HCT116 (cell line): ENCODE measurements at regions not wholly inside any gene's neighbourhood (a gene's known extent, or its start where the extent isn't known, plus 50 kb on each side); places are given as distances from the start of the nearest gene placed in this dataset.

Source experiments
- ATF3 ChIP-seq: IDR thresholded peaks from 2 replicates; pipeline ENCODE4 v1.6.1; 2012
- EZH2 ChIP-seq: fragments of 200-600 bp; sonication (generic); IDR thresholded peaks from 2 replicates; pipeline ENCODE4 v1.6.1; 2017; ENCODE audit warnings: antibody characterized with exemption, mixed run types
- EZH2phosphoT487 ChIP-seq: fragments of 200-600 bp; IDR thresholded peaks from 2 replicates; pipeline ENCODE4 v1.6.1; 2018; ENCODE audit warnings: antibody characterized with exemption, borderline replicate concordance
- POLR2A ChIP-seq: IDR thresholded peaks from 2 replicates; pipeline ENCODE4 v1.7.0; 2011; ENCODE audit warnings: borderline replicate concordance; ENCODE audit not compliant: insufficient read depth, insufficient read length; ENCODE audit errors: extremely low read depth
- POLR2AphosphoS5 ChIP-seq: IDR thresholded peaks from 2 replicates; pipeline ENCODE4 v1.6.1; 2011; ENCODE audit warnings: mild to moderate bottlenecking, low read depth, low read length, moderate library complexity
- SRF ChIP-seq: IDR thresholded peaks from 2 replicates; pipeline ENCODE4 v1.6.1; 2012; ENCODE audit warnings: low read depth
- YY1 ChIP-seq: IDR thresholded peaks from 2 replicates; pipeline ENCODE4 v1.6.1; 2011; ENCODE audit warnings: low read length, low read depth, moderate library complexity, mild to moderate bottlenecking; ENCODE audit not compliant: insufficient replicate concordance; ENCODE audit errors: extremely low read depth
- TF ChIP-seq, protein P1 (sequence below), 3 experiments: fragments of 200-600 bp in 1 of 3; sonication (generic) in 1 of 3; IDR thresholded peaks in 2 of 3; conservative IDR thresholded peaks in 1 of 3; 2 replicates each; pipeline ENCODE4 v1.5.1; 2012 to 2017; ENCODE audit warnings: low read depth in 2 of 3, low read length in 2 of 3, antibody characterized with exemption in 1 of 3, borderline replicate concordance in 1 of 3, control low read depth in 1 of 3, mild to moderate bottlenecking in 1 of 3, mixed read lengths in 1 of 3, mixed run types in 1 of 3, moderate library complexity in 1 of 3; ENCODE audit not compliant: insufficient read depth in 1 of 3
- TF ChIP-seq, protein P2 (sequence below): IDR thresholded peaks from 2 replicates; pipeline ENCODE4 v1.6.1; 2011; ENCODE audit warnings: mild to moderate bottlenecking, low read length, moderate library complexity; ENCODE audit not compliant: insufficient replicate concordance; ENCODE audit errors: extremely low read depth

- TF ChIP-seq, protein P1, sequence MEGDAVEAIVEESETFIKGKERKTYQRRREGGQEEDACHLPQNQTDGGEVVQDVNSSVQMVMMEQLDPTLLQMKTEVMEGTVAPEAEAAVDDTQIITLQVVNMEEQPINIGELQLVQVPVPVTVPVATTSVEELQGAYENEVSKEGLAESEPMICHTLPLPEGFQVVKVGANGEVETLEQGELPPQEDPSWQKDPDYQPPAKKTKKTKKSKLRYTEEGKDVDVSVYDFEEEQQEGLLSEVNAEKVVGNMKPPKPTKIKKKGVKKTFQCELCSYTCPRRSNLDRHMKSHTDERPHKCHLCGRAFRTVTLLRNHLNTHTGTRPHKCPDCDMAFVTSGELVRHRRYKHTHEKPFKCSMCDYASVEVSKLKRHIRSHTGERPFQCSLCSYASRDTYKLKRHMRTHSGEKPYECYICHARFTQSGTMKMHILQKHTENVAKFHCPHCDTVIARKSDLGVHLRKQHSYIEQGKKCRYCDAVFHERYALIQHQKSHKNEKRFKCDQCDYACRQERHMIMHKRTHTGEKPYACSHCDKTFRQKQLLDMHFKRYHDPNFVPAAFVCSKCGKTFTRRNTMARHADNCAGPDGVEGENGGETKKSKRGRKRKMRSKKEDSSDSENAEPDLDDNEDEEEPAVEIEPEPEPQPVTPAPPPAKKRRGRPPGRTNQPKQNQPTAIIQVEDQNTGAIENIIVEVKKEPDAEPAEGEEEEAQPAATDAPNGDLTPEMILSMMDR (IDR thresholded peaks at IDR 0.05 in 2 of 3, conservative IDR thresholded peaks at IDR 0.05 in 1 of 3; ENCODE audit: borderline replicate concordance in 1 of 3, insufficient read depth in 1 of 3, low read depth in 2 of 3, low read length in 2 of 3), result no peak
- TF ChIP-seq EZH2 (no peak), POLR2A (no peak), POLR2AphosphoS5 (no peak), ATF3 (no peak), SRF (no peak), YY1 (no peak), EZH2phosphoT487 (no peak)
- TF ChIP-seq, protein P2, sequence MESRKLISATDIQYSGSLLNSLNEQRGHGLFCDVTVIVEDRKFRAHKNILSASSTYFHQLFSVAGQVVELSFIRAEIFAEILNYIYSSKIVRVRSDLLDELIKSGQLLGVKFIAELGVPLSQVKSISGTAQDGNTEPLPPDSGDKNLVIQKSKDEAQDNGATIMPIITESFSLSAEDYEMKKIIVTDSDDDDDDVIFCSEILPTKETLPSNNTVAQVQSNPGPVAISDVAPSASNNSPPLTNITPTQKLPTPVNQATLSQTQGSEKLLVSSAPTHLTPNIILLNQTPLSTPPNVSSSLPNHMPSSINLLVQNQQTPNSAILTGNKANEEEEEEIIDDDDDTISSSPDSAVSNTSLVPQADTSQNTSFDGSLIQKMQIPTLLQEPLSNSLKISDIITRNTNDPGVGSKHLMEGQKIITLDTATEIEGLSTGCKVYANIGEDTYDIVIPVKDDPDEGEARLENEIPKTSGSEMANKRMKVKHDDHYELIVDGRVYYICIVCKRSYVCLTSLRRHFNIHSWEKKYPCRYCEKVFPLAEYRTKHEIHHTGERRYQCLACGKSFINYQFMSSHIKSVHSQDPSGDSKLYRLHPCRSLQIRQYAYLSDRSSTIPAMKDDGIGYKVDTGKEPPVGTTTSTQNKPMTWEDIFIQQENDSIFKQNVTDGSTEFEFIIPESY, result no peak
Measured at GRCh38 chr5:133877351-133878235, 90.8 kb downstream of the C5orf15 start.
